OCI-LY7 (cell line): ENCODE measurements at regions not wholly inside any gene's neighbourhood (a gene's known extent, or its start where the extent isn't known, plus 50 kb on each side); places are given as distances from the start of the nearest gene placed in this dataset.
A peak's percentile ranks its signal among the peaks of the same experiment; 100 is the strongest.
"Not testable (repeated sequence)": the region's sequence is repeated elsewhere in the genome, so short reads cannot be mapped to it uniquely, and the experiment has no call there.

Experiments used
- BruUV-seq: library from RNA; stranded (reverse); fragments of 400-500 nt; replicated peaks from 2 replicates; lab custom pipeline; 2021; lab: Mats Ljungman, UMichigan
- CTCF ChIA-PET: fragments of 300-600 bp; sonication (Branson Sonifier 250); formaldehyde crosslinking; loops from one replicate; lab custom pipeline; 2022; ENCODE audit warnings: antibody characterized with exemption; ENCODE audit not compliant: unreplicated experiment; lab: Charles Lee
- POLR2A ChIA-PET: fragments of 300-600 bp; sonication (Branson Sonifier 250); formaldehyde crosslinking; loops from one replicate; lab custom pipeline; 2022; ENCODE audit warnings: antibody characterized with exemption; lab: Charles Lee
- DNase-seq: peaks from one replicate; pipeline ENCODE4 v3.0.0-alpha.2; 2015; ENCODE audit warnings: low spot score
- H2AFZ ChIP-seq: fragments of 200-600 bp; sonication (generic), shearing (Covaris generic); 2 replicates; pipeline ENCODE4 v1.6.1; 2014; ENCODE audit warnings: mild to moderate bottlenecking, antibody characterized with exemption, low read length, moderate library complexity
- H3K27ac ChIP-seq: fragments of 200-600 bp; sonication (generic); 2 replicates; pipeline ENCODE4 v1.5.1; 2014; ENCODE audit warnings: mixed run types, low read depth, mild to moderate bottlenecking, moderate library complexity, low read length, inconsistent platforms; ENCODE audit not compliant: poor library complexity, severe bottlenecking
- H3K36me3 ChIP-seq: fragments of 200-600 bp; sonication (generic); 2 replicates; pipeline ENCODE4 v1.6.1; 2014; ENCODE audit warnings: mild to moderate bottlenecking, antibody characterized with exemption, low read length, moderate library complexity, mixed read lengths; ENCODE audit not compliant: insufficient read depth
- H3K4me1 ChIP-seq: fragments of 200-600 bp; sonication (generic); 2 replicates; pipeline ENCODE4 v1.5.1; 2014; ENCODE audit warnings: mild to moderate bottlenecking, low read length; ENCODE audit not compliant: insufficient read depth, poor library complexity, severe bottlenecking
- H3K4me2 ChIP-seq: fragments of 200-600 bp; sonication (generic); 2 replicates; pipeline ENCODE4 v1.6.1; 2014; ENCODE audit warnings: mild to moderate bottlenecking, low read length
- H3K4me3 ChIP-seq: fragments of 200-600 bp; sonication (generic); 2 replicates; pipeline ENCODE4 v1.5.1; 2014; ENCODE audit warnings: mild to moderate bottlenecking, low read depth, low read length; ENCODE audit not compliant: poor library complexity, severe bottlenecking
- H3K79me2 ChIP-seq: fragments of 200-600 bp; sonication (generic); 2 replicates; pipeline ENCODE4 v1.6.1; 2016; ENCODE audit warnings: low read depth, mild to moderate bottlenecking, low read length, moderate library complexity, mixed read lengths; ENCODE audit not compliant: insufficient read depth
- H3K9me2 ChIP-seq: fragments of 200-600 bp; sonication (generic); 2 replicates; pipeline ENCODE4 v1.6.1; 2016; ENCODE audit warnings: mild to moderate bottlenecking, low read length, mixed read lengths; ENCODE audit not compliant: insufficient read depth
- H3K9me3 ChIP-seq: fragments of 200-600 bp; sonication (generic); 2 replicates; pipeline ENCODE4 v1.6.1; 2014; ENCODE audit warnings: mild to moderate bottlenecking, mixed run types, low read length, mixed read lengths
- H4K20me1 ChIP-seq: fragments of 200-600 bp; sonication (generic); 2 replicates; pipeline ENCODE4 v1.6.1; 2014; ENCODE audit warnings: mild to moderate bottlenecking, antibody characterized with exemption, low read length, moderate library complexity, mixed read lengths; ENCODE audit not compliant: insufficient read depth
- EZH2phosphoT487 ChIP-seq: fragments of 200-600 bp; sonication (generic); IDR thresholded peaks from 2 replicates; pipeline ENCODE4 v1.6.1; 2018; ENCODE audit warnings: low read depth, borderline replicate concordance, mild to moderate bottlenecking, mixed run types, antibody characterized with exemption, low read length, moderate library complexity, mixed read lengths
- intact Hi-C: fragments of 100-400 bp; cut with micrococcal nuclease; formaldehyde crosslinking; loops from one replicate; pipeline ENCODE4 v1.10.0; 2022; ENCODE audit not compliant: unreplicated experiment
- TF ChIP-seq, protein P1 (sequence below): fragments of 200-600 bp; sonication (generic); conservative IDR thresholded peaks from 2 replicates; pipeline ENCODE4 v1.5.1; 2014; ENCODE audit warnings: mild to moderate bottlenecking, antibody characterized with exemption, low read length, moderate library complexity, mixed read lengths

DNA sequence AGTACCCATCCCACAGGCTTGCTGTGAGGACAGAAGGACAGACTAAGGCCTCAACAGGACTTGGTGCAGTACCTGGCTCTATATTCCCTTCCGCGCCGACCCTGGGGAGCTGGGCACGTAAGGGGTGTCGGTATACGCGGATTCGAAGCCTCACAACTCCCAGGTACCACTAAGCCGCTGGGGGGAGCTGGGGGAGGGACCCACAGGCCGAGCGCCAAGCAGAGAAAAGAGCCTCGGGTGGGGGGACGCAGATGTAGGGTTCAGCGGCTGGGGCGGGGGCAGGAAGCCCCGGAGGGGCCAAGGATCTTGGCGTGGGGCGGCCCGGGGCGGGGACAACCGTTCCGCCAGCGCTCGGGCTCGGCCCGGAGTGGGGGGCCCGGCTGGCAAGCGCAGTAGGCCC is 126.4 kb upstream of the ZNF746 start:
- Histone ChIP-seq H3K9me2 (no peaks in the 10 kb centered on the region), H3K4me1 (peaks cover 26% of the 10 kb centered on the region), H3K4me2 (peak overlapping the region; percentile 74), H4K20me1 (peaks cover 17% of the 10 kb centered on the region), H3K79me2 (peaks cover 25% of the 10 kb centered on the region), H2AFZ (peak overlapping the region; percentile 93; the same call in 1 of the 2 replicates), H3K36me3 (peaks cover 35% of the 10 kb centered on the region), H3K4me3 (peak overlapping the region; percentile 100), H3K9me3 (no peaks in the 10 kb centered on the region), H3K27ac (peak overlapping the region; percentile 45)
- BruUV-seq: no TSS peak
- intact Hi-C loops: loop anchor here (2.0 to 10.0 kb wide), 4 partner anchors 88 to 1611 kb away; partner anchors contain the start of genes CHPF2 and ZNF783
- DNase-seq: peak; percentile 62
- ChIA-PET POLR2A (interaction anchor here (1.1 to 1.2 kb wide), 2 partner anchors 25 to 198 kb away, joined by 3 read pairs; no protein-coding TSS in a partner anchor), CTCF (interaction anchor here (0.7 kb wide), 1 partner anchor 164 kb away, joined by 3 read pairs; no protein-coding TSS in a partner anchor)
- TF ChIP-seq EZH2phosphoT487: no peak
- TF ChIP-seq, protein P1, sequence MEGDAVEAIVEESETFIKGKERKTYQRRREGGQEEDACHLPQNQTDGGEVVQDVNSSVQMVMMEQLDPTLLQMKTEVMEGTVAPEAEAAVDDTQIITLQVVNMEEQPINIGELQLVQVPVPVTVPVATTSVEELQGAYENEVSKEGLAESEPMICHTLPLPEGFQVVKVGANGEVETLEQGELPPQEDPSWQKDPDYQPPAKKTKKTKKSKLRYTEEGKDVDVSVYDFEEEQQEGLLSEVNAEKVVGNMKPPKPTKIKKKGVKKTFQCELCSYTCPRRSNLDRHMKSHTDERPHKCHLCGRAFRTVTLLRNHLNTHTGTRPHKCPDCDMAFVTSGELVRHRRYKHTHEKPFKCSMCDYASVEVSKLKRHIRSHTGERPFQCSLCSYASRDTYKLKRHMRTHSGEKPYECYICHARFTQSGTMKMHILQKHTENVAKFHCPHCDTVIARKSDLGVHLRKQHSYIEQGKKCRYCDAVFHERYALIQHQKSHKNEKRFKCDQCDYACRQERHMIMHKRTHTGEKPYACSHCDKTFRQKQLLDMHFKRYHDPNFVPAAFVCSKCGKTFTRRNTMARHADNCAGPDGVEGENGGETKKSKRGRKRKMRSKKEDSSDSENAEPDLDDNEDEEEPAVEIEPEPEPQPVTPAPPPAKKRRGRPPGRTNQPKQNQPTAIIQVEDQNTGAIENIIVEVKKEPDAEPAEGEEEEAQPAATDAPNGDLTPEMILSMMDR: no peak; the same call in 1 of the 2 replicates

DNA sequence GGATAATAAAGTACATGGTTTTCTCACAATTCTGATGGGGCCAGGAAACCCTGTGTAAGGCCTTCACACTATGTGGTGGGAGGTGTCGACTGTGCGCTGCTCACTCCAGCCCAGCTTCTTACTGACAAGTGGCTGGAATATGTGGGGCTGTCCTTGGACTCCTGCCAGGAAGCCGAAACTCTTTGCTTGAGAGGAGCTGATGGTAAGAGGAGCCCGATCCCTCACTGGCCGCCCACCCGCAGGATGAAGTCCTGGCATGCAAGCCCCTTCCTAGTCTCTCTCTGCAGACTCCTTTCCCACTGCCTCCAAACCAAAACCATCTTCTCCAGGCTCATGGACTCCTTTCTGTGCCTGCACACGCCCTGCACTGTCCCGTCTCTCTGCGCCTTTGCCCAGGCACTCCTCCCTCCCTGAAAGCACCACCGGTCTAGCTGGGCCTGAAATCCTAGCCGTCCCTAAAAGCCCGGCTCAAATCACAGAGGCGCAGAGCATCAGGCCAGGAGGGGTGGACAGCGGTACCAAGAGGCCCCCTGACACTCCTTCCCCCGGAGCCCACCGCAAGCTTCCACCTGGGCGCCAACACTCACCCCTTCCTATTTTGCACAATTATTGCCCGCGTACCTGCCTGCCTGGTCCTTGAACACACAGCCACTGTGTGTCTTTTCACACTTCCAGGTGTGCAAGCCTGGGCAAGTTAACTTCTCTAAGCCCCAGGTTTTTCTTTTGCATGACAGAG is 125.8 kb upstream of the ZNF746 start:
- H3K9me3 ChIP-seq, POLR2A ChIA-PET, H3K9me2 ChIP-seq, BruUV-seq, DNase-seq, CTCF ChIA-PET, H2AFZ ChIP-seq: not testable (repeated sequence)
- intact Hi-C loops: loop anchor here (5.0 to 10.0 kb wide), 3 partner anchors 89 to 1611 kb away; partner anchors contain the start of genes CHPF2 and ZNF783
- H3K79me2 ChIP-seq: peaks cover 25% of the 10 kb centered on the region
- peak overlapping the region; percentile 45 for H3K27ac ChIP-seq
- H3K4me2 ChIP-seq: peak overlapping the region; percentile 74
- peak overlapping the region; percentile 100 for H3K4me3 ChIP-seq
- peaks cover 17% of the 10 kb centered on the region for H4K20me1 ChIP-seq
- H3K4me1 ChIP-seq: peaks cover 26% of the 10 kb centered on the region
- H3K36me3 ChIP-seq: peaks cover 41% of the 10 kb centered on the region

DNA sequence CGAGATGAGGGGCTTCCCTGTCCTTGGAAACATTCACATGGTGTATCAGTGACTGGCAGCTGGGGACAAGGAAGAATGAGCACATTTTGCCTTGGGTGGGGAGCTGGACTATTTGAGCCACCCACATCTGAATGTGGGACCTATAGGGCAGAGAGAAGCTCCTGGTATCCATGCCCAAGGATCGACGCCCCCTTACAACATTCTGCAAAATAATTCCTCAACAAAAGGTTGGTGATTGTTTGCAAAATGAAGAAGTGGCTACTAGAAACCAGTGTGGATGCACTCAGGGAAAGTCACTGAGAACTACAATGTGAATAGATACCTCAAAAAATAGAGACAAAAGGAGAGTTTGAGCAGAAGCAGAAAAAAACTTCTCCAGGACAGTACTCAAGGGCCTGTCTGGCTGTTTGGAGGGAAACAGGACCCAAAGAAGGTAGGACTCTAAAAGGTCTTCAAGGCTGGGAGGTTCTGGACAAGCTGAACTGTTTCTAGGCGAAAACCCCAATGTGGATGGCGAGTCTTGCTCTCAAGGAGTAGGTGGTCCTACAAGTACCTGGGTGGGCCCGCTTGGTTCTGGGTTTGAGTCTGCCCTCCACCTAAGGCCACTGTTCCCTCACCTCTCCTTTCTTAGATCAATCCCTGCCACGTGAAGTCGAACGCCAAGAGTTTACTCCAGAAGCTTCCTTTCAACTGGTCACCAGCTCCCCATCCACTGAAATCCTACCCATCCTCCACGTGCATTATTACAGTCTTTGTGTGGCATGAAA is 125.0 kb upstream of the ZNF746 start:
- H3K4me1 ChIP-seq: peaks cover 26% of the 10 kb centered on the region
- peak overlapping the region; percentile 74 for H3K4me2 ChIP-seq
- no peak for DNase-seq
- intact Hi-C loops: loop anchor here (5.0 to 10.0 kb wide), 3 partner anchors 90 to 1612 kb away; partner anchors contain the start of genes CHPF2 and ZNF783
- no peak overlapping the region for H3K27ac ChIP-seq
- no peak overlapping the region for H2AFZ ChIP-seq
- peaks cover 25% of the 10 kb centered on the region for H3K79me2 ChIP-seq
- H3K4me3 ChIP-seq: peak overlapping the region; percentile 100
- no TSS peak for BruUV-seq
- H3K9me2 ChIP-seq: no peaks in the 10 kb centered on the region
- CTCF ChIA-PET: interaction anchor here (1.1 kb wide), 1 partner anchor 13 kb away, joined by 4 read pairs; no protein-coding TSS in a partner anchor
- H3K9me3 ChIP-seq: no peaks in the 10 kb centered on the region
- POLR2A ChIA-PET: interaction anchor here (0.6 kb wide), 1 partner anchor 196 kb away, joined by 5 read pairs; no protein-coding TSS in a partner anchor
- peaks cover 49% of the 10 kb centered on the region for H3K36me3 ChIP-seq
- peaks cover 17% of the 10 kb centered on the region for H4K20me1 ChIP-seq
- TF ChIP-seq, protein P1: no peak
- TF ChIP-seq EZH2phosphoT487: no peak
